Spleen (tissue), 11 donors: ENCODE measurements at regions not wholly inside any gene's neighbourhood (a gene's known extent, or its start where the extent isn't known, plus 50 kb on each side); places are given as distances from the start of the nearest gene placed in this dataset.

Source experiments
- DNase-seq: peaks from one replicate; pipeline ENCODE4 v3.0.0-alpha.2; 2020
- H3K27ac ChIP-seq, 8 donors: fragments of 200-600 bp; sonication (generic) in 7 of 8; 1 replicate in 4 of 8; 2 replicates in 4 of 8; pipeline versions ENCODE4 v1.5.0 to v1.8.0; 2016 to 2021; ENCODE audit warnings: inconsistent platforms in 4 of 8, mild to moderate bottlenecking in 4 of 8, moderate library complexity in 1 of 8
- H3K27me3 ChIP-seq, 7 donors: fragments of 200-600 bp; sonication (generic) in 6 of 7; replicated peaks in 1 of 7; 1 replicate in 4 of 7; 2 replicates in 3 of 7; pipeline versions ENCODE4 v1.5.0 to v1.8.0; 2016 to 2021; ENCODE audit warnings: inconsistent platforms in 3 of 7, mild to moderate bottlenecking in 1 of 7
- H3K36me3 ChIP-seq, 6 donors: fragments of 200-600 bp; sonication (generic) in 5 of 6; 1 replicate in 4 of 6; 2 replicates in 2 of 6; pipeline versions ENCODE4 v1.5.0 to v1.8.0; 2016 to 2021; ENCODE audit warnings: inconsistent platforms in 2 of 6
- H3K4me1 ChIP-seq, 6 donors: fragments of 200-600 bp; sonication (generic) in 5 of 6; 1 replicate in 3 of 6; 2 replicates in 3 of 6; pipeline versions ENCODE4 v1.5.0 to v1.8.0; 2016 to 2021; ENCODE audit warnings: inconsistent platforms in 3 of 6
- H3K4me3 ChIP-seq, 8 donors: fragments of 200-600 bp; sonication (generic) in 7 of 8; 1 replicate in 4 of 8; 2 replicates in 4 of 8; pipeline versions ENCODE4 v1.5.0 to v1.8.0; 2016 to 2021; ENCODE audit warnings: inconsistent platforms in 4 of 8, mild to moderate bottlenecking in 4 of 8, moderate library complexity in 2 of 8
- H3K9me3 ChIP-seq, 8 donors: fragments of 200-600 bp; sonication (generic) in 7 of 8; 1 replicate in 4 of 8; 2 replicates in 4 of 8; pipeline versions ENCODE4 v1.5.0 to v1.8.0; 2016 to 2021; ENCODE audit warnings: inconsistent platforms in 4 of 8
- POLR2A ChIP-seq, 3 donors: fragments of 450-650 bp; IDR thresholded peaks; one replicate each; pipeline ENCODE4 v1.5.1; 2017; ENCODE audit warnings: antibody characterized with exemption in 3 of 3, mild to moderate bottlenecking in 1 of 3
- POLR2AphosphoS5 ChIP-seq, 3 donors: sonication (generic); formaldehyde crosslinking; IDR thresholded peaks; one replicate each; pipeline ENCODE4 v1.5.1; 2017; ENCODE audit warnings: antibody characterized with exemption in 3 of 3
- WGBS, 5 donors: extraction: QIAGEN DNeasy Blood & Tissue Kit in 3 of 5; methylation state at CpG; one replicate each; pipeline versions ENCODE4 v1.1.5 to v1.1.7; 2013 to 2018; 5-methylcytosine and 5-hydroxymethylcytosine counted together
- intact Hi-C: fragments of 100-400 bp; cut with DNase I; formaldehyde crosslinking; loops from one replicate; pipeline ENCODE4 v1.15.0; 2023; ENCODE audit warnings: low total_unique reads
- TF ChIP-seq, protein P1 (sequence below), 11 experiments: fragments of 200-600 bp in 7 of 11; fragments of 450-650 bp in 4 of 11; sonication (generic) in 4 of 11; IDR thresholded peaks in 8 of 11; conservative IDR thresholded peaks in 3 of 11; 1 replicate in 7 of 11; 2 replicates in 4 of 11; pipeline versions ENCODE4 v1.4.0 to v1.8.0; 2016 to 2021; ENCODE audit warnings: antibody characterized with exemption in 11 of 11, inconsistent platforms in 4 of 11, mild to moderate bottlenecking in 1 of 11
- donor health status: healthy with polysubstance abuse.
- donor health status: DM: no; HTN: no; CAD: no; lungs with moderate emphysema.
- donor health status: DM: no; HTN: no; CAD: no.
- donor health status: Bipolar disorder and iron deficiency.
- donor health status: healthy.
- donor health status: DM: no; HTN: no; CAD: no.
- donor health status: DM: yes; HTN: yes; CAD: no.

DNA sequence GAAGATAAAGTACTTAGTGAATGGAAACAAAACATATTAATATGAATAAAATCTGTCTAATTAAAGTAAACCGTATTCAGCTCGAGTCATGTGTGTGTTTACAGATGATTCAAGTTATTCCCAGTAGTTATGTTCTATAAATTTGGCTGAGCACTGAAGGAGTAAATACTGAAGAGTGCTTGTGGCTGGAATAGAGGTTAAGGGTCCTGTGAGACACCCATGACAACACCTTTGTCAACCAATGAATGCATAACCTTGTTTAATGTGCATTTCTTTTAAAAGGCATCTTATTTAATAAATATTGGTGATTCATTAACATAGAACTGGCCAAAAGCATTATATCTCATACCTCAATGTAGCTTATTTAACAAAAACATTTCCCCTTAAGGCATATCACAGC, 577.8 kb upstream of the SLITRK5 start:
- TF ChIP-seq POLR2A (IDR thresholded peaks at IDR 0.05) = no peak
- TF ChIP-seq, protein P1, sequence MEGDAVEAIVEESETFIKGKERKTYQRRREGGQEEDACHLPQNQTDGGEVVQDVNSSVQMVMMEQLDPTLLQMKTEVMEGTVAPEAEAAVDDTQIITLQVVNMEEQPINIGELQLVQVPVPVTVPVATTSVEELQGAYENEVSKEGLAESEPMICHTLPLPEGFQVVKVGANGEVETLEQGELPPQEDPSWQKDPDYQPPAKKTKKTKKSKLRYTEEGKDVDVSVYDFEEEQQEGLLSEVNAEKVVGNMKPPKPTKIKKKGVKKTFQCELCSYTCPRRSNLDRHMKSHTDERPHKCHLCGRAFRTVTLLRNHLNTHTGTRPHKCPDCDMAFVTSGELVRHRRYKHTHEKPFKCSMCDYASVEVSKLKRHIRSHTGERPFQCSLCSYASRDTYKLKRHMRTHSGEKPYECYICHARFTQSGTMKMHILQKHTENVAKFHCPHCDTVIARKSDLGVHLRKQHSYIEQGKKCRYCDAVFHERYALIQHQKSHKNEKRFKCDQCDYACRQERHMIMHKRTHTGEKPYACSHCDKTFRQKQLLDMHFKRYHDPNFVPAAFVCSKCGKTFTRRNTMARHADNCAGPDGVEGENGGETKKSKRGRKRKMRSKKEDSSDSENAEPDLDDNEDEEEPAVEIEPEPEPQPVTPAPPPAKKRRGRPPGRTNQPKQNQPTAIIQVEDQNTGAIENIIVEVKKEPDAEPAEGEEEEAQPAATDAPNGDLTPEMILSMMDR (IDR thresholded peaks at IDR 0.05 in 8 of 11, conservative IDR thresholded peaks at IDR 0.05 in 3 of 11) = no peak
- H3K27ac ChIP-seq = no peak overlapping the region
- H3K36me3 ChIP-seq = no peaks in the 10 kb centered on the region
- no peaks in the 10 kb centered on the region for H3K4me1 ChIP-seq
- no peak overlapping the region for H3K4me3 ChIP-seq
- no peak for DNase-seq
- WGBS, 5 donors = 79 to 86% (median 83%) methylated on average over 2 of the region's 2 CpGs
- intact Hi-C loops = no loop called here
- no peaks in the 10 kb centered on the region for H3K27me3 ChIP-seq
- no peaks in the 10 kb centered on the region for H3K9me3 ChIP-seq

DNA sequence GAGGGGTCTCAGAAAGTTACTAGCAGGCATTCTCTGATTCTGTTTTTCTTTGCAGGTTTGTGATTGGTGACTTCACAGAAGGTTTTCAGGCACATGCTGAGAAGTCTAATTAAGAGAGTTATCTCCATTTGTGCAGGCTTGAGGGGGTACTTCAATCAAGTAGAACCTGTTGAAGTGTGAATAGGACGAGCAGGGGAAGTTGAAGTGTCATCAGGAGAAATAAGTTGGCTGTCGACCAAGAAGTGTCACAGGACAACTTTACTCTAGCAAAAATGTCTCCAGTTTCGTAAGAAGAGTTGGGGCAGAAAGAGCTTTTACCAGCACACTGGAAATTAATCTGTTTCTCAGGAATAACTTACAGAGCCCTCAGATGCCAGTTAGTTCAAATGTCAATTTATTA, 576.5 kb upstream of the SLITRK5 start:
- no peaks in the 10 kb centered on the region for H3K27me3 ChIP-seq
- no peaks in the 10 kb centered on the region for H3K4me1 ChIP-seq
- TF ChIP-seq POLR2AphosphoS5 (IDR thresholded peaks at IDR 0.05) (no peak), POLR2A (IDR thresholded peaks at IDR 0.05) (no peak)
- TF ChIP-seq, protein P1 (IDR thresholded peaks at IDR 0.05 in 8 of 11, conservative IDR thresholded peaks at IDR 0.05 in 3 of 11) = no peak
- no peak overlapping the region for H3K4me3 ChIP-seq
- intact Hi-C loops = no loop called here
- DNase-seq = no peak
- no peaks in the 10 kb centered on the region for H3K9me3 ChIP-seq
- no peak overlapping the region for H3K27ac ChIP-seq
- no peaks in the 10 kb centered on the region for H3K36me3 ChIP-seq
- WGBS, 5 donors = 22 to 41% (median 29%) methylated on average over 3 of the region's 3 CpGs

DNA sequence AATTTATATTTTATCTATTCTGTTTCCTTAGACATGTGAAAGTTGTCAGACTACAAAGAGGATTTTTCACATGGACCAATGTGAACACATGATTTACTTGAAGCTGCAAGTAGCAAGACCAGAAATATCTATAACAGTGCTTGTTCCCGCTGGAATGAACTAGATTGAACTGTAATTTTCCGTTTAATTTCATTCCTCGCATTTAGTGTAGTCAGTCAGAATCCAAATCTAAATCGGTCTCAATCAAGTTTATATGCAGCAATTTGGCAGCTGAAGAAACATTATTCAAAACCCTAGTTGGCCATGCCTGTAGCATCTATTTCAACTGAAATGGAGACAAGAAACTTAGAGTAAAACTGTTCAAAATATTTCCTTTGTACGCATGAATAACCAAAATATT, 570.7 kb upstream of the SLITRK5 start:
- intact Hi-C loops = no loop called here
- 84 to 91% (median 87%) methylated on average over 5 of the region's 5 CpGs for WGBS, 5 donors
- TF ChIP-seq, protein P1 (IDR thresholded peaks at IDR 0.05 in 8 of 11, conservative IDR thresholded peaks at IDR 0.05 in 3 of 11) = no peak
- no peak for TF ChIP-seq POLR2AphosphoS5 (IDR thresholded peaks at IDR 0.05)
- no peak for TF ChIP-seq POLR2A (IDR thresholded peaks at IDR 0.05)
- Histone ChIP-seq H3K36me3 (no peaks in the 10 kb centered on the region), H3K4me3 (no peak overlapping the region), H3K4me1 (no peaks in the 10 kb centered on the region), H3K27ac (no peak overlapping the region), H3K9me3 (peaks cover 0 to 9% (median 0%) of the 10 kb centered on the region in 8 donors), H3K27me3 (no peaks in the 10 kb centered on the region)
- DNase-seq = no peak

DNA sequence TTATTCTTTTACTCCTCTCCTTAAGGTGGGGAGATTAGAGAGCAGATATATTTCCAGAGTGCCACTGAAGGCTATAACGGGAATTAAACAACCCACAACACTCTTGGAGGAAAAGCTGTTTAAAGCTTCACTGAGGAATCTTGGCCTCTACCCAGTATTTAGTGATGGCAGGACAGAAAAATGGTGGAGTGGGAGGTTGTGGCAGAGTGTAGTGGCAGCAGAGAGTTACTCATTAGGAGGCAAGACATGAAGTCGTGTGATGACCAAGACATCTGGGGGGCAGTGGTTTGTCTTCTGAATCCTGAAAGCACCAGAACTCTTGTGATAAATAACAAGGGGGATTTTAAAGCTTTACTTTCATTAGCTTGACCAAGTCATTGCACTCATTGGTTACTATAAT, 563.5 kb upstream of the SLITRK5 start:
- intact Hi-C loops = no loop called here
- H3K27ac ChIP-seq = no peak overlapping the region
- DNase-seq = no peak
- no peaks in the 10 kb centered on the region for H3K36me3 ChIP-seq
- H3K27me3 ChIP-seq = no peaks in the 10 kb centered on the region
- no peaks in the 10 kb centered on the region for H3K4me1 ChIP-seq
- TF ChIP-seq, protein P1 (IDR thresholded peaks at IDR 0.05 in 8 of 11, conservative IDR thresholded peaks at IDR 0.05 in 3 of 11) = no peak
- TF ChIP-seq POLR2AphosphoS5 (IDR thresholded peaks at IDR 0.05) (no peak), POLR2A (IDR thresholded peaks at IDR 0.05) (no peak)
- H3K9me3 ChIP-seq = peaks cover 0 to 3% (median 0%) of the 10 kb centered on the region in 8 donors
- H3K4me3 ChIP-seq = no peak overlapping the region
- WGBS, 5 donors = 64 to 88% (median 74%) methylated on average over 2 of the region's 2 CpGs
